ENCODE measurements at regions not wholly inside any gene's neighbourhood (a gene's known extent, or its start where the extent isn't known, plus 50 kb on each side); places are given as distances from the start of the nearest gene placed in this dataset.
"Not testable (repeated sequence)": the region's sequence is repeated elsewhere in the genome, so short reads cannot be mapped to it uniquely, and the experiment has no call there.

DNA sequence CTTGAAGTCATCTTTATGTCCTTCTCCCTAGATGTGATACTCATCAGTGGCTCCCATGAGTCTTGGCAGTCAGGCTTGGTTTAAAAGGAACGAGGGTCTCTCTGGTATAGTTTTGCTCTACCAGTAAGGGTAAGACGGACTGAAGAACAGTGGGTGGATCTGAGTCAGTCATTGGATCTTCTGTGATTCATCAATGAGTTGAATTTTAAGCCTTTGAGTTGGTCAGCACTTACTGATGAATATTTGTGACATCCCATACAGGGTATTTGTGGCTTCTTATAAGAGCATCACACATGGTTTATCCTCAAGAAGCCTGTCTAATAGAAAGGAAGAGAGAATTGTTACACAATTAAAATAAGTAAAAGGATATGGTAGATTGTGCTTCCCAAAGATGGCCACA is 87.3 kb upstream of the NAMPT start:
- no peak for DNase-seq

GRCh38 chr7:106371629-106372028 is 86.8 kb upstream of the NAMPT start:
- DNase-seq: no peak

DNA sequence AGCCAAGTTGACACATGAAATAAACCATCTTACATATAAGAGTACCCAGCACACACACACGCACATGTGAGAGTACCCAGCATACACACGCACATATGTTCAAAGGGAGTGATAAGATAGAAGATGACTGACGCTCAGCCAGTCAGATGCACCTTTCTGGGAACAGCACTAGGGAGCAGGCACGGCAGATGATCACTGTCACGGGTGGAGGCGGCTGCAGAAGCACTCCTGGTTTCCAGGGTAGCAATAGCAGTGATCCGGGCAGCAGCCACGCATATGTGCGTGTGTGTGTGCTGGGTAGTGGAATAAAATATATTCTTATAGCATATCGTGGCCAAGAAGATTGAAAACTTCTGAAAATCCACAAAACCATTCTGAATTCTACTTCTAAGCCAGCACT is 85.8 kb upstream of the NAMPT start:
- DNase-seq: no peak

DNA sequence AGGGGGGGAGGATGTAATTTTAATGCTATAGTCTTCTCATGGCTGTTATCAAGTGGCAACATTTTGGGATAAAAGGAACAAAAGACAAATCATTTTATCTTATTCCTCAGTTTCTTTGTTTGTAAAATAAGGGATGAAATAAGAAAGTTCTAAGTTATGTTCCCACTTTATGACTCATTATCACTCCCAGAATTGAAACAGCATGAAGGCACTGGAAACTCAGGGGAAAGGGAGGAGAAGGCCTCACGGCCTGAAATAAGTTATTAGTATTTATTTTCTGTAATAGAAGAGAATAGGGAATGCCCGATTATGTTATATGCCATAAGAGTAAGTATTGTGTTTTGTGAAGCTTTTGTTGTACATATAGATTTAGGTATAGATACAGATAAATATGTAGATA is 85.0 kb upstream of the NAMPT start:
- no peak for DNase-seq

- DNase-seq: no peak
Observed at GRCh38 chr7:106369352-106369751, 84.6 kb upstream of the NAMPT start.

DNA sequence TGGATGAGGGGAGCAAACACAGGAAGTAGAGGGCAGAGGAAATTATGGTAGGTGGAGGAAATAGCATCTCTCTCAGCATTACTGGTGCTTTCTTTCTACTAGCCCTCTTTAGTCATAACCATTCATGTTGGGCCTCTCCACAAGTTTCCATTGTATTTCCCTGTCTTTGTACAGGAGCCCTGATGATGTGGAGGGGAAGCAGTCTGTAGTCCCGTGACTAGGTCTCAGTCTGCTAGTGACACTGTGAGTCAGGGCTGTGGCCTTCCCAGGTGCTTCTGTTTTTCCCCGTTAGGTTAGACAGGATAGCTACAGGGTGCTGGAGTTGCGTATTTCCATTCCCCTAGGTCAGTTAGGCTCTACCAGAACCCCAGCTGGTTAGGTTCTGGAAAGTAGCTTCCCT is 82.9 kb upstream of the NAMPT start:
- no peak for DNase-seq

DNA sequence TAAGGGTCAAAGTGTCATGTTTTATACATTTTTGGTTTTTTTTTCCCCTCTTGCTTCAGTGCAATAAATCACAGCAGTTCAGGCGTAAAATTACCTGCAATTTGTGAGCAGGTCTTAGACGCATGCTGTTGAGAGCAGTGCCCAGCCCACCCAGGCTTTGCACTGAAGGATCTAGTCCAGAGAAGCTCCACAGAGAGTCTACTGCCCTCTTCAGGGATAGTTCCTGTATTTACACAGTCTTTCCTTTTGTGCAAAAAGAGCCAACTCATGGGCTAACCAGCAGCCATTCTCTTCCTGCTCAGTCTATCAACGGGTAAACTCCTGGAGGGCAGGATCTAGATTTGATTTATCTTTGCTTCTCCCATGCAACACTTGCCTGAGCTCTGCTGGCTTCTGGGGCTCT is 82.2 kb upstream of the NAMPT start:
- no peak for DNase-seq

- no peak for DNase-seq
Observed at GRCh38 chr7:106365252-106366005, 80.6 kb upstream of the NAMPT start.

DNA sequence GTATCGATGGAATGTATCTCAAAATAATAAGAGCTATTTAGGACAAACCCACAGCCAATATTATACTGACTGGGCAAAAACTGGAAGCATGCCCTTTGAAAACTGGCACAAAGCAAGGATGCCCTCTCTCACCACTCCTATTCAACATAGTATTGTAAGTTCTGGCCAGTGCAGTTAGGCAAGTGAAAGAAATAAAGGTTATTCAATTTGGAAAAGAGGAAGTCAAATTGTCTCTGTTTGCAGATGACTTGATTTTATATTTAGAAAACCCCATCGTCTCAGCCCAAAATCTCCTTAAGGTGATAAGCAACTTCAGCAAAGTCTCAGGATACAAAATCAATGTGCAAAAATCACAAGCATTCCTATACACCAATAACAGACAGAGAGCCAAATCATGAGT is 77.7 kb upstream of the NAMPT start:
- not testable (repeated sequence) for DNase-seq

DNA sequence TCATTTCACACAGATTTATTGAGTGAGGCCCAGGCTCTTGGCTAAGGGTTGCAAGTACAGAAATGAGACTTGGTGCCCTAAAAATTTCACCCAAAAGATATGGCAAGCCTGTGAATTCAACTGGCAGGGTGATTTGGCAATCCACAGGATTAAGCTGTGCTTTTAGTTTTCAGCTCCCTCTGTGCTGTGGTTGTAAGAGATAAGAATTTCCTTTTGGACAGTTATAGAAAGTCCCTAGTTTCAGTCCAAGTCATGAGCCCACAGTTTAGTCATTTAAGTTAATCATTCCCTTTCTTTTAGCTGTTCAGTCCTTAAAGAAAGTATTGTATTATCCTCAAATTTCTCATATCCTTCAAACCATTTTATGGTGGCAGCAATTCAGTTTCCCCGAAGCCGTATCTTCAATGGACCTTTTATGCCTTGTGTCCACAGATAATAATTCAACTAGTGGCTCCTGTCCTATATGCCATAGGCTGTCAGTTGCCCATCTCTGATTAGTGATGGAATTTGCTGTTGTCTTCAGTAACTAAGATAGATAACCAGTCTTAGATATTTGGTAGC is 73.4 kb upstream of the NAMPT start:
- no peak for DNase-seq

DNA sequence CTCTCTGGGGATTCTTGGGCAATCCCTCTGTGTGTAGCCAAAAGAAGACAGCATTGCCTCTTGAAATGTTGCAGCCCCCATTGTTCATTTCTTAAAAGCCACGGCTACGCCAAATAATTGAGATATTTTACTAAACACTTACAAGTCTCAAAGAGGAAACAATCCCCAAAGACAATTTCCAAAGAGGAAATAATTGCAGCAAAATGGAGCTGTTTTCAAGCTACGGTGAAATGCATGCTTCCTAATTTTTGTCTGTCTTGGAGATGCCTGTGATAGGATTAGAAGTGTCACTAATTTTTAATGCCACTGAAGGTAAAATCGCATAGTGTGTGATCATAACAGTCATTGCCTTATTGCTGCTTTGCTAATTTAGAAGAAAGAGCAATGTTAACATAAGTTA is 72.9 kb upstream of the NAMPT start:
- DNase-seq: no peak

- no peak for DNase-seq
Observed at GRCh38 chr7:106354822-106355221, 70.0 kb upstream of the NAMPT start.

GRCh38 chr7:106353944-106354343 is 69.2 kb upstream of the NAMPT start:
- DNase-seq: no peak

DNA sequence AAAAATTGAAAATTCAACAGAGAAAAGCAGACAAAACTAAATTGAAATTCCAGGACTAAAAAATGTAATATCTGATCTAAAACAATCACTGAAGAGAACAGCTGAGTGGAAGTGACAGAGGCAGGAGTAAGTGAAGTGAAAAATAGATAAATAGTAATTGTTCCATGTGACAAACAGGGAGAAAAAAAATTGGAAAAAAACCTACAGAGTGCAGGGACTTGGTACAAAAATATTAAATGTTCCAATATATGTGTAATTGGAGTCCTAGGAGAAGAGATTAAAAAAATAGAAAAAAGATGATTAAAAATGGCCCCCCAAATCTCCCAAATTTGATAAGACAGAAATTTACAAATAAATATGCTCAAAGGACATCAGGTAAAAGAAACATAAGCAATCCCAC is 63.4 kb upstream of the NAMPT start:
- DNase-seq: no peak

- no peak for DNase-seq
Observed at GRCh38 chr7:106347229-106347833, 62.5 kb upstream of the NAMPT start.

DNA sequence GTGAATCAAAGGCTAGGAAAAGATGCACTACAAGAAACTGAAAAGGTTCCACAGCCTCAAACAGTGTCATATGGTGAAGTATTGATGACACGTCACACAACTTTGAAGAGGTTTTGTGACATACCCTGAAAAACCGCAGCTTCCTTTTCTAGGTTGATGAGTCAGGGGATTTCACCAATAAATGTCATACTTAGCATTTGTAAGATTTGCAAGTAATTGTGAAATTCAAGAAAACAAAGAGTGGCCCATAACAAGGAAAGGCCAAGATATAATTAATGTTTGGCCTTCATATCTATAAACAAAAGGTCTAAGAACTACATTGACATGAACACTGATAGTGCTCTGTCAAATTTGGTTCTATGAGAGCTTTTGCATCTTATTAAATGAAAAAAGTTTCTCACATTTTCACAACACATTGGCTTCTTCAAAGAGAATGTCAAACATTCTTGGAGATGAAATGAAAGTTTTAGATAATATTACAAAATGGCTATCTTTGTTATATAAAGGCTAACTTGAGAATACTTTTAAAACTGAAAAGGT is 62.0 kb upstream of the NAMPT start:
- no peak for DNase-seq

GRCh38 chr7:106346167-106346677 is 61.4 kb upstream of the NAMPT start:
- DNase-seq: no peak

DNA sequence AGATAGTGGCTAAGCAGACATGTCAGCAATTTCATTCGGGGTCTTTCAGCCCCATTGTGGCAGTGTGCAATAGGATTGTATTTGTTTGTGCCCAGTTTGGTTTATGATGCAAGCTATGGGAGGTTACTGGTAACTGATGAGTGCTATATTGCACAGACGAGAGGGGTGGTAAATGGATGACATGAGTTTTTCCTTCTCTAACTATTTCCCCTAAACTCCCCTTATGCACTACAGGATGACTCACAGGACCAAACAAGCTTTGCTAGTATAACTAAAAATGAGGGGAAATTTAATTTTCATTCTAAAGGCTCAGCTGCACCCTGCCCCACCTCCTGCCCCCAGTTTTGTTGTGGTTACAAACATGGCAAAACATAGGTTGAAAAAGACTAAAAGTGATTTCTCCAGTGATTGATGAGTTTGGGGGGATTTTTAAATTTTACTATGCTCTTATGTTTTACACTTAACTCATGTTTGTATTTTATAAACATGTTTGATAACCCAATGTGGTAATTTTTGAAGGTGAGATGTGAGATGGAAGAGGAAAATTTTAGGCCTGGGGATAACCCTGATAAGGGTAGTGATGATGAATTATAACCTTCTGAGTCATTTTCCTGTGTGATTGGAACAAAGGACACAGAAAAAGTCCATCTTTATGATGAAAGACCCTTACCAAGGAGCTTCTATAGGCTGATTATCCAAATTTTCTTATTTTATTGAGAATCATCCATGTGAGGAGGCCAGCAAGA is 60.8 kb upstream of the NAMPT start:
- peak; percentile 57 for DNase-seq

DNA sequence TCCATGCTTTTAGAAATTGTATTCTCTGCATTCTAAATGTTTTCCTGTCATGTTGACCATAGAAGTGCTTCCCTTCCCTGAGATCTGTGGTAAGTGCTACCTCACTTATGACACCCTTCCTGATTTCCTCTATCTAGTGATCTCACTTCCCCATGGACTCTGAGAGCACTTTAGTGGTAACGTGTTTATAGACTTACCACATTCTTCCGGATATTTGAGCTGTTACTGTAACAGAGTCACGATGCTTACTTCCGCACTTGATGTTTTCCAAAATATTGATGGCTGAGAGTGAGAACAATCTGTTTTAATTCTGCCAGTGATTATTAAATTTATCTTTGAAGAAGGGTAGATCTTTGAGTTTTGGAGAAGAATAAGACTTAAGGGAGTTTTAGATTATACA is 60.1 kb upstream of the NAMPT start:
- no peak for DNase-seq

GRCh38 chr7:106344211-106344610 is 59.4 kb upstream of the NAMPT start:
- DNase-seq: no peak

DNA sequence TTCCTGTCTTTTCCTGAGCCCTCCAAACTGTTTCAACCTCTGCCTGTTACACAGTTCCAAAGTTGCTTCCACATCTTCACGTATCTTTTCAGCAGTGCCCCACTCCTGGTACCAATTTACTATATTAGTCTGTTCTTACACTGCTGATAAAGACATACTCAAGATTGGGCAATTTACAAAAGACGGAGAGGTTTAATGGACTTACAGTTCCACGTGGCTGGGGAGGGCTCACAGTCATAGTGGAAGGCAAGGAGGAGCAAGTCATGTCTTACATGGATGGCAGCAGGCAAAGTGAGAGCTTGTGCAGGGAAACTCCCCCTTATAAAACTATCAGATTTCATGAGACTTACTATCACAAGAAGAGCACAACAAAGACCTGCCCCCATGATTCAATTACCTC is 57.3 kb upstream of the NAMPT start:
- DNase-seq: not testable (repeated sequence)

DNA sequence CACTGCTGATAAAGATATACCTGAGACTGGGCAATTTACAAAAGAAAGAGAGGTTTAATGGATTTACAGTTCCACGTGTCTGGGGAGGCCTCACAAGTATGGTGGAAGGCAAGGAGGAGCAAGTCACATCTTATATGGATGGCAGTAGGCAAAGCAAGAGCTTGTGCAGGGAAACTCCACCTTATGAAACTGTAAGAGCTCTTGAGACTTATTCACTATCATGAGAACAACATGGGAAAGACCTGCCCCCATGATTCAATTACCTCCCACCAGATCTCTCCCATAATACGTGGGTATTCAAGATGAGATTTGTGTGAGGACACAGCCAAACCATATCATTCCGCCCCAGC is 55.4 kb upstream of the NAMPT start:
- not testable (repeated sequence) for DNase-seq

- DNase-seq: no peak
Observed at GRCh38 chr7:106339513-106340246, 54.9 kb upstream of the NAMPT start.
